ENCODE measurements at regions not wholly inside any gene's neighbourhood (a gene's known extent, or its start where the extent isn't known, plus 50 kb on each side); places are given as distances from the start of the nearest gene placed in this dataset.

DNA sequence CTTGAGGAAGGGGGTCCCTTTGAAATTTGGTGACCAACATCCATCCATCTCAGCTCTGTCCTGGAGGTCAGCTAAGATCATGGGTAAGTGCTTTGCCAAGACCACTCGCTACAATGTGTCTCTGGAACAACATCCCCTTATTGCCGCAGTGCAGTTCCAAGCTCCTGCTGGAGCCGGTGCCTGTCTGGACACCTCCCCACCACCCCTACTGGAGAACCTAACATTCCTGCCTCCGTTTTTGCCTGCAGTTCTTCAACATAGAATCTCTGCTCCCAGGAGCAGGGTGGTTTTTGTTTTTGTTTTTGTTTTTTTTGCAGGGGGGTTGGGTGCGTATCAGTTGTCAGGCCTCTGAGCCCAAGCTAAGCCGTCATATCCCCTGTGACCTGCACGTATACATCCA lies 51.2 kb upstream of the FXYD4 start:
- Mint-ChIP-seq H3K36me3 (ENCODE audit: insufficient read depth) (no peaks in the 10 kb centered on the region), H3K27me3 (peaks cover 6% of the 10 kb centered on the region), H3K4me3 (ENCODE audit: low read depth) (no peak overlapping the region), H3K27ac (no peak overlapping the region), H3K4me1 (ENCODE audit: low read depth) (peaks cover 10% of the 10 kb centered on the region), H3K9me3 (ENCODE audit: low read depth) (no peaks in the 10 kb centered on the region)
- TF ChIP-seq CTCF (IDR thresholded peaks at IDR 0.05; ENCODE audit: unreplicated experiment): no peak
- DNase-seq (ENCODE audit: low spot score, unreplicated experiment): no peak

DNA sequence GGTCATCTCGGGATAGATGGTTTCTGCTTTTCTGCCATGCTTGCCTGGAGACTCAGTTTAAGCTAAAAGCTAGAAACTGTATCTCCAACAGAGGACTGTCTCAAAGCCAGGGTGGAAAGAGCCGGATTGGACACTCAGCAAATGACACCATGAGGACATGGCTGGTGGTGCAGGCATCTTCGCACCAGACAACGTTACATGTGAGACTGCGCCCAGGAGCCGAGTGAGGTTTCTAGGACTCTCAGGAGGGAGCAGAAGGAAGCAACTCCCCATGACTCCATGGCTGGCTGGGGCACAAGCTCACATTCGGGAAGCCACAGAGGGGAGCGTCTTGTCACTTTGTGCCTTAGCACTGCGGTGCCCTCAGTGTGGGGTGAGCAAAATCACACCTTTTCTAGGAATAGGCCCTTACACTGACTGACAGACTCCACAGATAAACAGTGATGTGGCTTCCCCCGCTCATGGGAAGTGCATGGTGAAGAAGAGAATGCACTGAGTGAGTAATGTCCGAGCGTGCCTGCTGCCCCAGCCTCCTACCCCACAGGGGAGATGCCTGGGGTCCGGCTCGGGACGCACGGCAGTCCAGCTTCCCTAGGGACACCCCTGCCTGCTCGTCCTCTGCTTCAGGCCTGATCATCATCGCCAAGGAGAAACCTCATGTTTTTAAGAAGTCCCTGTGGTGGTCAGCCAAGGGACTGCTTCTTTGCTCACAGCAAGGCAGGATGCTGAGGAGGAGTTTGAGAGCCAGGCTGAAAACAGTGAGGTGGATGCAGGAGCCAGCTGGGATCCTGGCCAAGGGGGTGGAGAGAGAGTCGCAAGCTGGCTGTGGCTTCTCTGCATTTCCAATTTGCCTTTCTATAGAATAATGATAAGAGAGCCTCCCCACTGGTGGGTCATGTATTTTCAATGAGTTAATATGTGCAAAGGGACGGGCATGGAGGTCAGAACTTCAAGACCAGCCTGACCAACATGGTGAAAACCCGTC lies 52.2 kb upstream of the FXYD4 start:
- H3K27ac Mint-ChIP-seq: peak overlapping the region; percentile 29
- peaks cover 6% of the 10 kb centered on the region for H3K27me3 Mint-ChIP-seq
- no peak for DNase-seq (ENCODE audit: low spot score, unreplicated experiment)
- H3K4me3 Mint-ChIP-seq (ENCODE audit: low read depth): no peak overlapping the region
- H3K4me1 Mint-ChIP-seq (ENCODE audit: low read depth): peaks cover 12% of the 10 kb centered on the region
- H3K36me3 Mint-ChIP-seq (ENCODE audit: insufficient read depth): no peaks in the 10 kb centered on the region
- H3K9me3 Mint-ChIP-seq (ENCODE audit: low read depth): no peaks in the 10 kb centered on the region
- no peak for TF ChIP-seq CTCF (IDR thresholded peaks at IDR 0.05; ENCODE audit: unreplicated experiment)

- peaks cover 6% of the 10 kb centered on the region for H3K27me3 Mint-ChIP-seq
- no peaks in the 10 kb centered on the region for H3K9me3 Mint-ChIP-seq (ENCODE audit: low read depth)
- H3K27ac Mint-ChIP-seq: no peak overlapping the region
- TF ChIP-seq CTCF (IDR thresholded peaks at IDR 0.05; ENCODE audit: unreplicated experiment): no peak
- H3K4me3 Mint-ChIP-seq (ENCODE audit: low read depth): no peak overlapping the region
- H3K36me3 Mint-ChIP-seq (ENCODE audit: insufficient read depth): no peaks in the 10 kb centered on the region
- no peak for DNase-seq (ENCODE audit: low spot score, unreplicated experiment)
- H3K4me1 Mint-ChIP-seq (ENCODE audit: low read depth): peaks cover 11% of the 10 kb centered on the region
Observed at GRCh38 chr10:43318456-43318855, 51.6 kb upstream of the RASGEF1A start.

DNA sequence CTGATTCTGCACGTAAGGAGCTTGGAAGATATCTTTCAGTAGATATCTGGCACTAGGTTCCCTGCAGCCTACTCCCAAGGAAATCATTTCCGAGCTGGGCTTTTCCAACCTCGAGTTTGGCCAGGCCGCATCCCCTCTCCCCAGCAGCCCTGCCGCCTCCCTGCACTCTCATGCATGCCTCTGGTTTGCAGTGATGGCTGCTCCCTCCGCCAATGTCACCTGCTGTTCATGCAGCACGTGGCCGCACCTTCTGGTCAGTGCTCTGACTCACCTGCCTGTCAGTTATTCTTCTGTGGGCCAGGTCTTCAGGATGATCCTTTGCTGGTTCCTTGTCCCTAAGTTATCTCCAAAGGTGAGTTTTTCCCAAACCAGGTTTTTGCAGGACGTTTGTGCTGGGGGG lies 50.6 kb upstream of the RASGEF1A start:
- no peaks in the 10 kb centered on the region for H3K36me3 Mint-ChIP-seq (ENCODE audit: insufficient read depth)
- no peak overlapping the region for H3K27ac Mint-ChIP-seq
- H3K27me3 Mint-ChIP-seq: peaks cover 8% of the 10 kb centered on the region
- no peak for DNase-seq (ENCODE audit: low spot score, unreplicated experiment)
- H3K9me3 Mint-ChIP-seq (ENCODE audit: low read depth): no peaks in the 10 kb centered on the region
- no peak overlapping the region for H3K4me3 Mint-ChIP-seq (ENCODE audit: low read depth)
- no peak for TF ChIP-seq CTCF (IDR thresholded peaks at IDR 0.05; ENCODE audit: unreplicated experiment)
- H3K4me1 Mint-ChIP-seq (ENCODE audit: low read depth): peaks cover 6% of the 10 kb centered on the region

DNA sequence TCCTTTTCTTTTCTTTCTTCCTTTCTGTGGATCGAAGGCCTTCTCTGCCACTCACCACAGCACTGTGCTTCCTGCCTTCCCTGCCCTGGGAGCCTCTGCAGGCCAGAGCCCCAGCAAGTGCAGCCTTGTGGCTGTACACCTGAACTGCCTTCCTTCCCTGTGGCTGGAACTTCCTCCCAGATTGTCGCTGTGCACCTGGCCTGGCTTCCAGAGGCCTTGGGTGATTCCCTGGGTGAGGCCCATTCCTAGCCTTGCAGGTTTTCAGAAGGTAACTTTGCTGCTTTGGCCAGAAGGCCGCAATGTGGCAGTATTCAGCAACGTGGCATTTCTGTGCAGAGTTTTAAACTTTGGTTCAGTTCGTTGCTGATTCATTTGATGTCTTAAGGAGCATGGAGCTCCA lies 50.1 kb upstream of the RASGEF1A start:
- H3K27ac Mint-ChIP-seq: no peak overlapping the region
- no peak for DNase-seq (ENCODE audit: low spot score, unreplicated experiment)
- H3K27me3 Mint-ChIP-seq: peaks cover 8% of the 10 kb centered on the region
- no peaks in the 10 kb centered on the region for H3K9me3 Mint-ChIP-seq (ENCODE audit: low read depth)
- H3K4me1 Mint-ChIP-seq (ENCODE audit: low read depth): peaks cover 4% of the 10 kb centered on the region
- H3K36me3 Mint-ChIP-seq (ENCODE audit: insufficient read depth): no peaks in the 10 kb centered on the region
- TF ChIP-seq CTCF (IDR thresholded peaks at IDR 0.05; ENCODE audit: unreplicated experiment): no peak
- H3K4me3 Mint-ChIP-seq (ENCODE audit: low read depth): no peak overlapping the region
